SK-N-SH (cell line): ENCODE measurements at regions not wholly inside any gene's neighbourhood (a gene's known extent, or its start where the extent isn't known, plus 50 kb on each side); places are given as distances from the start of the nearest gene placed in this dataset.
A peak's percentile ranks its signal among the peaks of the same experiment; 100 is the strongest.

Experiments
- CTCF ChIA-PET: fragments of 300-600, 350-600 bp; formaldehyde crosslinking; extraction: SDS; loops from one replicate; lab custom pipeline; 2021; lab: Yijun Ruan, JAX
- POLR2A ChIA-PET: fragments of 350-600 bp; sonication (Branson Sonifier 250); formaldehyde crosslinking; extraction: SDS; loops from one replicate; lab custom pipeline; 2020; ENCODE audit warnings: antibody characterized with exemption, inconsistent platforms; lab: Yijun Ruan, JAX
- DNase-seq: peaks from one replicate; pipeline ENCODE4 v3.0.0; 2012
- H2AFZ ChIP-seq: fragments of 200-600 bp; sonication (generic); 2 replicates; pipeline ENCODE4 v1.8.1; 2016; ENCODE audit warnings: antibody characterized with exemption, mild to moderate bottlenecking, low read depth
- H3F3A ChIP-seq: fragments of 200-600 bp; sonication (generic); replicated peaks from 2 replicates; pipeline ENCODE3; 2016; ENCODE audit warnings: antibody characterized with exemption, mild to moderate bottlenecking; ENCODE audit not compliant: insufficient read depth
- H3K27ac ChIP-seq, 2 experiments: fragments of 200-500 bp in 1 of 2; fragments of 200-600 bp in 1 of 2; sonication (Bioruptor generic) in 1 of 2; sonication (generic), shearing (Covaris generic) in 1 of 2; 2 replicates each; pipeline versions ENCODE4 v1.5.1 to v1.6.1; 2014 to 2016; ENCODE audit warnings: low read depth in 2 of 2, inconsistent platforms in 1 of 2, low read length in 1 of 2, mild to moderate bottlenecking in 1 of 2, mixed read lengths in 1 of 2
- H3K27me3 ChIP-seq: fragments of 200-600 bp; sonication (generic), shearing (Covaris generic); 2 replicates; pipeline ENCODE4 v1.6.1; 2016; ENCODE audit warnings: mixed run types; ENCODE audit not compliant: insufficient read depth
- H3K36me3 ChIP-seq, 2 experiments: fragments of 200-500 bp in 1 of 2; fragments of 200-600 bp in 1 of 2; sonication (Bioruptor generic) in 1 of 2; sonication (generic) in 1 of 2; replicated peaks in 1 of 2; 2 replicates each; pipeline versions ENCODE3 to v1.5.1; 2014 to 2016; ENCODE audit warnings: low read length in 1 of 2, mild to moderate bottlenecking in 1 of 2; ENCODE audit not compliant: insufficient read depth in 2 of 2, control insufficient read depth in 1 of 2
- H3K4me1 ChIP-seq, 2 experiments: fragments of 200-500 bp in 1 of 2; fragments of 200-600 bp in 1 of 2; sonication (Bioruptor generic) in 1 of 2; sonication (generic), shearing (Covaris generic) in 1 of 2; 2 replicates each; pipeline versions ENCODE4 v1.5.1 to v1.6.1; 2014 to 2016; ENCODE audit warnings: low read depth in 1 of 2, low read length in 1 of 2, mixed run types in 1 of 2; ENCODE audit not compliant: insufficient read depth in 2 of 2, control insufficient read depth in 1 of 2
- H3K4me2 ChIP-seq: fragments of 200-600 bp; sonication (generic), shearing (Covaris generic); 2 replicates; pipeline ENCODE4 v1.6.1; 2017; ENCODE audit warnings: mixed run types
- H3K4me3 ChIP-seq, 2 experiments: fragments of 200-500 bp in 1 of 2; fragments of 200-600 bp in 1 of 2; sonication (Bioruptor generic) in 1 of 2; sonication (generic), shearing (Covaris generic) in 1 of 2; 2 replicates each; pipeline versions ENCODE4 v1.5.1 to v1.8.1; 2014 to 2016; ENCODE audit warnings: low read depth in 2 of 2, inconsistent platforms in 1 of 2, low read length in 1 of 2, mild to moderate bottlenecking in 1 of 2, mixed read lengths in 1 of 2, moderate library complexity in 1 of 2
- H3K79me2 ChIP-seq: fragments of 200-600 bp; sonication (generic); 2 replicates; pipeline ENCODE4 v1.8.1; 2017; ENCODE audit warnings: mild to moderate bottlenecking; ENCODE audit not compliant: insufficient read depth
- H3K9ac ChIP-seq: fragments of 200-600 bp; sonication (generic); 2 replicates; pipeline ENCODE4 v1.6.1; 2017; ENCODE audit warnings: mixed run types
- H3K9me2 ChIP-seq: fragments of 200-600 bp; sonication (generic); 2 replicates; pipeline ENCODE4 v1.6.1; 2017; ENCODE audit warnings: mixed run types
- H3K9me3 ChIP-seq: fragments of 200-600 bp; sonication (generic); 2 replicates; pipeline ENCODE4 v1.6.1; 2017; ENCODE audit warnings: mixed run types, mild to moderate bottlenecking, moderate library complexity
- H4K20me1 ChIP-seq: fragments of 200-600 bp; sonication (generic); 2 replicates; pipeline ENCODE4 v1.6.1; 2017; ENCODE audit warnings: mild to moderate bottlenecking, mixed run types; ENCODE audit not compliant: insufficient read depth
- EP300 ChIP-seq, 2 experiments: IDR thresholded peaks; 2 replicates each; pipeline versions ENCODE4 v1.4.0 to v1.6.1; 2012; ENCODE audit warnings: borderline replicate concordance in 1 of 2, low read depth in 1 of 2, low read length in 1 of 2
- FOSL2 ChIP-seq: IDR thresholded peaks from 2 replicates; pipeline ENCODE4 v1.4.0; 2012; ENCODE audit warnings: low read depth, mild to moderate bottlenecking, moderate library complexity, borderline replicate concordance
- FOXM1 ChIP-seq: IDR thresholded peaks from 2 replicates; pipeline ENCODE4 v1.4.0; 2012; ENCODE audit warnings: low read depth, mild to moderate bottlenecking
- GABPA ChIP-seq: IDR thresholded peaks from 2 replicates; pipeline ENCODE4 v1.4.0; 2012; ENCODE audit warnings: low read depth, mild to moderate bottlenecking
- JUND ChIP-seq: IDR thresholded peaks from 2 replicates; pipeline ENCODE4 v1.4.0; 2012
- MAX ChIP-seq: IDR thresholded peaks from 2 replicates; pipeline ENCODE4 v1.4.0; 2012; ENCODE audit warnings: low read depth
- MEF2A ChIP-seq: IDR thresholded peaks from 2 replicates; pipeline ENCODE4 v1.4.0; 2012; ENCODE audit warnings: low read depth, borderline replicate concordance
- MXI1 ChIP-seq: IDR thresholded peaks from 2 replicates; pipeline ENCODE4 v1.6.1; 2012; ENCODE audit warnings: mild to moderate bottlenecking, low read depth, low read length, improper control_type of control experiment
- NFIC ChIP-seq: IDR thresholded peaks from 2 replicates; pipeline ENCODE4 v1.4.0; 2012; ENCODE audit warnings: borderline replicate concordance
- NRF1 ChIP-seq: IDR thresholded peaks from 2 replicates; pipeline ENCODE4 v1.6.1; 2012; ENCODE audit warnings: low read depth, mild to moderate bottlenecking, low read length
- PBX3 ChIP-seq: IDR thresholded peaks from 2 replicates; pipeline ENCODE4; 2012
- RFX5 ChIP-seq: IDR thresholded peaks from 2 replicates; pipeline ENCODE4 v1.6.1; 2012; ENCODE audit warnings: mild to moderate bottlenecking, improper control_type of control experiment, low read length
- SIN3A ChIP-seq: IDR thresholded peaks from 2 replicates; pipeline ENCODE4 v1.6.1; 2012; ENCODE audit warnings: low read depth, mild to moderate bottlenecking, low read length, moderate library complexity, borderline replicate concordance
- SMC3 ChIP-seq: IDR thresholded peaks from 2 replicates; pipeline ENCODE4 v1.6.1; 2012; ENCODE audit warnings: low read depth, low read length, improper control_type of control experiment
- TAF1 ChIP-seq: IDR thresholded peaks from 2 replicates; pipeline ENCODE4 v1.6.1; 2012; ENCODE audit warnings: low read depth, mild to moderate bottlenecking, low read length, moderate library complexity, borderline replicate concordance
- TCF12 ChIP-seq: IDR thresholded peaks from 2 replicates; pipeline ENCODE4 v1.4.0; 2012
- TEAD4 ChIP-seq: IDR thresholded peaks from 2 replicates; pipeline ENCODE4 v1.4.0; 2012; ENCODE audit warnings: mild to moderate bottlenecking, borderline replicate concordance; ENCODE audit not compliant: insufficient read depth
- USF1 ChIP-seq: IDR thresholded peaks from 2 replicates; pipeline ENCODE4 v1.4.0; 2012; ENCODE audit warnings: low read depth, borderline replicate concordance
- YY1 ChIP-seq: IDR thresholded peaks from 2 replicates; pipeline ENCODE4 v1.4.0; 2012; ENCODE audit warnings: low read depth, mild to moderate bottlenecking
- ZBTB33 ChIP-seq: IDR thresholded peaks from 2 replicates; pipeline ENCODE4 v1.4.0; 2012; ENCODE audit warnings: low read depth, borderline replicate concordance
- WGBS: methylation state at CpG from one replicate; pipeline ENCODE4 v1.1.6; 2017; ENCODE audit warnings: low lambda C conversion rate; 5-methylcytosine and 5-hydroxymethylcytosine counted together

GRCh38 chr5:159510282-159510681 is 180.0 kb upstream of the IL12B start:
- ChIA-PET CTCF (no interaction called here), POLR2A (no interaction called here)
- no peak for TF ChIP-seq TAF1
- TF ChIP-seq MEF2A = no peak
- TF ChIP-seq MAX = 0 out of 2 replicates have a peak, but pooled peaks have one; percentile 27
- peak; percentile 22; the same call in 1 of the 2 replicates for TF ChIP-seq SIN3A
- no peaks in the 10 kb centered on the region for H3K36me3 ChIP-seq
- H3K9me3 ChIP-seq = no peaks in the 10 kb centered on the region
- no peaks in the 10 kb centered on the region for H3F3A ChIP-seq
- H3K27ac ChIP-seq = peak overlapping the region in 1 of 2 experiments; percentile 32; a peak in 2 of 4 replicates
- H3K9me2 ChIP-seq = no peaks in the 10 kb centered on the region
- DNase-seq = peak; percentile 27
- H3K27me3 ChIP-seq = no peaks in the 10 kb centered on the region
- H3K9ac ChIP-seq = no peak overlapping the region
- H2AFZ ChIP-seq = peak overlapping the region; percentile 58
- peak overlapping the region; percentile 34; the same call in 1 of the 2 replicates for H3K4me2 ChIP-seq
- 67% methylated on average over 1 of the region's 3 CpGs for WGBS
- no peaks in the 10 kb centered on the region for H3K79me2 ChIP-seq
- H3K4me3 ChIP-seq = no peak overlapping the region
- peaks cover 0 to 4% of the 10 kb centered on the region in 2 experiments; a peak in 3 of 4 replicates for H3K4me1 ChIP-seq
- H4K20me1 ChIP-seq = no peaks in the 10 kb centered on the region

GRCh38 chr5:159511570-159511969 is 181.3 kb upstream of the IL12B start:
- Histone ChIP-seq H3K79me2 (no peaks in the 10 kb centered on the region), H3K9me3 (no peaks in the 10 kb centered on the region), H3K9me2 (no peaks in the 10 kb centered on the region), H2AFZ (no peak overlapping the region), H3K4me1 (peaks cover 0 to 4% of the 10 kb centered on the region in 2 experiments; a peak in 3 of 4 replicates), H3K27ac (no peak overlapping the region), H3K9ac (no peak overlapping the region), H3K36me3 (no peaks in the 10 kb centered on the region), H3F3A (no peaks in the 10 kb centered on the region), H3K4me3 (no peak overlapping the region), H3K27me3 (no peaks in the 10 kb centered on the region), H3K4me2 (no peak overlapping the region), H4K20me1 (no peaks in the 10 kb centered on the region)
- 0 out of 2 replicates have a peak, but pooled peaks have one; percentile 3 for TF ChIP-seq FOSL2
- TF ChIP-seq TEAD4 = no peak
- POLR2A ChIA-PET = no interaction called here
- CTCF ChIA-PET = no interaction called here
- 71% methylated on average over 2 of the region's 2 CpGs for WGBS
- DNase-seq = no peak

GRCh38 chr5:159512064-159512463 is 181.8 kb upstream of the IL12B start:
- no peaks in the 10 kb centered on the region for H3K79me2 ChIP-seq
- H3K9me2 ChIP-seq = no peaks in the 10 kb centered on the region
- no peak overlapping the region for H2AFZ ChIP-seq
- H3K9me3 ChIP-seq = no peaks in the 10 kb centered on the region
- no peaks in the 10 kb centered on the region for H4K20me1 ChIP-seq
- 89% methylated on average over 3 of the region's 3 CpGs for WGBS
- H3K27me3 ChIP-seq = no peaks in the 10 kb centered on the region
- peaks cover 0 to 4% of the 10 kb centered on the region in 2 experiments; a peak in 3 of 4 replicates for H3K4me1 ChIP-seq
- no peak overlapping the region for H3K9ac ChIP-seq
- no peaks in the 10 kb centered on the region for H3F3A ChIP-seq
- ChIA-PET POLR2A (no interaction called here), CTCF (no interaction called here)
- DNase-seq = no peak
- no peak overlapping the region for H3K4me3 ChIP-seq
- no peak overlapping the region for H3K4me2 ChIP-seq
- no peak overlapping the region for H3K27ac ChIP-seq
- no peaks in the 10 kb centered on the region for H3K36me3 ChIP-seq
- TF ChIP-seq NRF1 = no peak
- TF ChIP-seq EP300 (IDR thresholded peaks at IDR 0.05; ENCODE audit: borderline replicate concordance in 1 of 2, low read depth in 1 of 2, low read length in 1 of 2) = no peak
- no peak for TF ChIP-seq YY1
- no peak for TF ChIP-seq GABPA
- no peak for TF ChIP-seq FOSL2
- TF ChIP-seq JUND = no peak
- TF ChIP-seq NFIC = no peak
- no peak for TF ChIP-seq TEAD4
- TF ChIP-seq ZBTB33 = no peak
- no peak for TF ChIP-seq PBX3
- no peak for TF ChIP-seq TCF12
- TF ChIP-seq FOXM1 = no peak
- no peak for TF ChIP-seq MXI1
- no peak for TF ChIP-seq USF1
- TF ChIP-seq RFX5 = no peak
- TF ChIP-seq SMC3 = no peak
- TF ChIP-seq MAX = no peak
